IPS DF 6.9 (cell line): ENCODE measurements at regions not wholly inside any gene's neighbourhood (a gene's known extent, or its start where the extent isn't known, plus 50 kb on each side); places are given as distances from the start of the nearest gene placed in this dataset.

Source experiments
- DNase-seq: peaks from one replicate; pipeline ENCODE4 v3.0.0-alpha.2; 2013; ENCODE audit warnings: low read depth, low spot score
- H3K27ac ChIP-seq: one replicate; pipeline ENCODE4 v1.5.1; 2013; ENCODE audit warnings: low read length, control low read depth
- H3K27me3 ChIP-seq: 2 replicates; pipeline ENCODE4 v1.6.1; 2013; ENCODE audit warnings: mild to moderate bottlenecking, low read length; ENCODE audit not compliant: control insufficient read depth, insufficient read depth
- H3K36me3 ChIP-seq: 2 replicates; pipeline ENCODE4 v1.6.1; 2013; ENCODE audit warnings: low read length; ENCODE audit not compliant: control insufficient read depth, insufficient read depth
- H3K4me1 ChIP-seq: 2 replicates; pipeline ENCODE4 v1.6.1; 2013; ENCODE audit warnings: low read length; ENCODE audit not compliant: control insufficient read depth, insufficient read depth
- H3K4me3 ChIP-seq: 2 replicates; pipeline ENCODE4 v1.5.1; 2013; ENCODE audit warnings: mild to moderate bottlenecking, low read length
- H3K9me3 ChIP-seq: 2 replicates; pipeline ENCODE4 v1.6.1; 2013; ENCODE audit warnings: low read length, inconsistent platforms; ENCODE audit not compliant: control insufficient read depth, insufficient read depth
- WGBS: extraction: QIAGEN DNeasy Blood & Tissue Kit; methylation state at CpG from one replicate; pipeline ENCODE4 v1.1.7; 2013; ENCODE audit warnings: mixed read lengths, missing lambda C conversion rate; ENCODE audit not compliant: insufficient read length, insufficient coverage; 5-methylcytosine and 5-hydroxymethylcytosine counted together

DNA sequence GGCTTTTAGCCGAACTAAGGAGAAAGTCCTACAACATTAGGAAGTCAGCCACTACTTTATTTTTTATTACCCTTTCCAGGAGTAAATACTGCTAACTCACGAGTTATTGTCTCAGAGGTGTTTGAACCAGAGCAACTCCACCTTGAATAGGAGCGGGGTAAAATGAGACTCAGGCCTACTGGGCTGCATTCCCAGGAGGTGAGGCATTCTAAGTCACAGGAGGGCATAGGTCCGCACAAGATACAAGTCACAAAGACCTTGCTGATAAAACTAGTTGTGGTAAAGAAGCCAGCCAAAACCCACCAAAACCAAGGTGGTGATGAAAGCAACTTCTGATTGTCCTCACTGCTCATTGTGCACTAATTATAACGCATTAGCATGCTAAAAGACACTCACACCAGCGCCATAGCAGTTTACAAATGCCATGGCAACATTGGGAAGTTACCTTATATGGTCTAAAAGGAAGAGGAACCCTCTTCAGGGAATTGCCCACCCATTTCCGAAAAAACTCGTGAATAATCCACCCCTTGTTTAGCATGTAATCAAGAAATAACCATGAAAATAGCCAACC, 555.9 kb downstream of the IGSF11 start:
- H3K9me3 ChIP-seq = no peaks in the 10 kb centered on the region
- no peak overlapping the region for H3K27ac ChIP-seq

DNA sequence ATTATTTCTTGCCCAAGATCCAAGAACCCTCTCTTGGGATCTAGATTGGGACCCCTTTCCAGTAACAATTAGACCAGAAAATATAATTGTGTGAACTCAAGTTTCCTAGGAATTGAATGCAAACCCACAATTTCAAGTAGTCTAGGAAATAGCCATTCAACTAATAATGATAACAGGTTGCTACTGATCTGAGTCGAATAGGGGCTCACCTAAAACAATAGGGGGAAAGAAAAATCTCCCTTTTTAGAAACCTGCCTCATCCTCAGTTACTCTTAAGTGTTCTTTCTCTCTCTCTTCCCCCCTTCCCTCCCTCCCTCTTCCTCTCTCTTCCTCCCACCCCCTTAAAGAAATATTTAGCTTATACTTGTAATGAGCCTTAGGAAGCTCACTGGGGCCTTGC, 555.3 kb downstream of the IGSF11 start:
- peaks cover 8% of the 10 kb centered on the region; the same call in 1 of the 2 replicates for H3K4me1 ChIP-seq
- H3K27ac ChIP-seq = no peak overlapping the region
- no peak overlapping the region for H3K4me3 ChIP-seq
- no peak for DNase-seq
- H3K27me3 ChIP-seq = no peaks in the 10 kb centered on the region
- no peaks in the 10 kb centered on the region for H3K9me3 ChIP-seq
- H3K36me3 ChIP-seq = no peaks in the 10 kb centered on the region
- no CpG with 5 or more reads among the region's 1 CpG for WGBS

More for the DNA sequence above, 555.9 kb downstream of the IGSF11 start:
- DNase-seq = no peak
- Histone ChIP-seq H3K27me3 (no peaks in the 10 kb centered on the region), H3K4me3 (no peak overlapping the region), H3K4me1 (peaks cover 8% of the 10 kb centered on the region; the same call in 1 of the 2 replicates), H3K36me3 (no peaks in the 10 kb centered on the region)
- WGBS = no CpG with 5 or more reads among the region's 8 CpGs

DNA sequence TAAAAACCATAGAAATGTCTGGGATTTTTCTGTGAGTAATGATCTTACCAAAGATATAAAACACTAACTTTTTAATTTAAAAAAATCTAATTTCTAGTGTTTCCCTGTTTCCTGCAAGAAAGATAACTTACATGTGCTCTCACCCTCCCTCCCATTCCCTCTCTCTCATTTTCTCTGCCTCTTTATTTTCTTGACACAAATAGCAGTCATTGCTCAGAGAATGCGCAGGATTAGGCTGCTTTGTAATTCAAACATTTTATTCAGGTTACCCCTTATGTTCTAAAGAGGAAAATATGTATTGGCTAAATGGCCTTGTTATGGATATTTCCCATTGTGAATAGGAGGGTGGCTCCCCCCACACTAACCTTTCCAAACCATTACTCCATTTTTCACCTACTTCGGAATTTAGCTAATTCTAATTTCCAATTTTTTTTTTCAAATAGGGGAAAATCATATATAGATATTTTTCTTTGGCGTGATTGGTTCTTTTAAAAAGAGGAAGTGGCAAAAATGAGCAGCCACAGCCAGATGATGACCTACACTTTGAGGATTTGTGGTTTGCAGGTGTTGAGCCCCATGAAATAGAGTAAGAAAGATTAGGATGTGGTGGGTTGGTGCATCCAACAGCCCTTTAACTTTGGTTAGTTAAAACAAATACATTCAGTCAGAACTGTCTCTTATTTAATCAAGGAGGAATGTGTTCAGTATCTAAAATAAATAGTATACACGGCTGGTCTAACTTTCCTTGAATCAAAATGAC, 554.4 kb downstream of the IGSF11 start:
- Histone ChIP-seq H3K9me3 (no peaks in the 10 kb centered on the region), H3K4me1 (peaks cover 8% of the 10 kb centered on the region; the same call in 1 of the 2 replicates), H3K27me3 (no peaks in the 10 kb centered on the region), H3K27ac (no peak overlapping the region), H3K4me3 (no peak overlapping the region), H3K36me3 (no peaks in the 10 kb centered on the region)
- no CpG with 5 or more reads among the region's 4 CpGs for WGBS
- no peak for DNase-seq

DNA sequence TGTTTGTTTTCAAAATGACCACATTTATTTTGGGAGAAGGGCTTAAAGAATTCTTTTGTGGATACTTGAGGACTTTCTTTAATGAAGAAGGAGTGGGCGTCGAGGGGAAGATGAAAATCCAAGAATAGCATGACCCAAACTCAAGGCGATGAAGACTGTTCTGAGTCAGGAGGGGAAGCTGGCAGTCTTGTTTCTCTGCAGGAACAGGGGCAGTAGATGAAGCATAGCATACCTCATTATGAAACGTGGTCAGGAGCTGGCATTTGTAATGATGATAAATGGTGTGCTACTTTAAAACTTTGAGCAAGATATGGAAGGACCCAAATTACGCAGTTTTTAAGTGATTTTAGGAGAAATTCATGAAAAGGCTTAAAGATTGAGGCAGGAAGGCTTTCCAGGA, 549.0 kb downstream of the IGSF11 start:
- Histone ChIP-seq H3K9me3 (no peaks in the 10 kb centered on the region), H3K4me3 (no peak overlapping the region), H3K27ac (no peak overlapping the region), H3K27me3 (no peaks in the 10 kb centered on the region), H3K36me3 (no peaks in the 10 kb centered on the region), H3K4me1 (no peaks in the 10 kb centered on the region; the same call in 1 of the 2 replicates)
- no peak for DNase-seq
- whole genome bisulfite sequencing = no CpG with 5 or more reads among the region's 5 CpGs

DNA sequence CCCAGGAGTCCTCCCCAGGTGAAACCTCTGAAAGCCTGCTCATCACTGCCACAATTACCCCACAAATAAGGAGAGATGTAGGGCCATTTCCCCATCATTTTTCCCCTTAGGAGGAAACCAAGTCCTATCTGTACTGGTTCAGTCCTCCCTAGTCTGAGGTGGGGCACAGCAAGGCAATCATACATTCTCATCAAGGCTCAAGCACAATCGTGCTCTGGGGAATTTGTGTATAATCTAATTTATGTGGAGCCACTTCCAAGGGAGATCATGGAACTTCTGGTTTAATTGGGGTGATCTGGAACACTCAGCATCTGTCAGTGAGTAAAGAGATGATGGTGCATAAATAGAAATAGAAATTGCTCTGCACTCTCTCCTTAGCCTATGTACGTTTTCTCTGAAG, 546.9 kb downstream of the IGSF11 start:
- H3K27ac ChIP-seq = no peak overlapping the region
- H3K27me3 ChIP-seq = no peaks in the 10 kb centered on the region
- no peak for DNase-seq
- H3K4me3 ChIP-seq = no peak overlapping the region
- no peaks in the 10 kb centered on the region; the same call in 1 of the 2 replicates for H3K4me1 ChIP-seq
- no peaks in the 10 kb centered on the region for H3K9me3 ChIP-seq
- no peaks in the 10 kb centered on the region for H3K36me3 ChIP-seq
- WGBS = no CpG with 5 or more reads among the region's 2 CpGs

DNA sequence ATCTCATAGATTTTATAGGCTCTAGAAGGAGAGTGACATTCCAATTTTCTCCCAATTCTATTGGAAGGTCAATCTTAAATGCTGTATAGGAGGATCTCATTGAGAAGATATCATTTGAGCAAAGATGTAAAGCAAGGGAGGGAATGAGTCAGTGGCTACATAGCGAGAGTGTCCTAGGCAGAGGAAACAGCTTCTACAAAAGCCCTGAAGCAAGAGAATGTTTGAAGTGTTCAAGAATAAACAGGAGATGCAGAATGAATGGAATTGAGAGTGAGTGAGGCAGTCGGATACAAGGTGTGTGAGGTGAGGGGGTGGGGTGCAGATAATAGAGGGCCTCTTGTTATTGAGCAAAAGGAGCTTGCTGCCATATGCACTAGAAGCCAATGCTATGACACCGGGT, 545.9 kb downstream of the IGSF11 start:
- WGBS = no CpG with 5 or more reads among the region's 3 CpGs

DNA sequence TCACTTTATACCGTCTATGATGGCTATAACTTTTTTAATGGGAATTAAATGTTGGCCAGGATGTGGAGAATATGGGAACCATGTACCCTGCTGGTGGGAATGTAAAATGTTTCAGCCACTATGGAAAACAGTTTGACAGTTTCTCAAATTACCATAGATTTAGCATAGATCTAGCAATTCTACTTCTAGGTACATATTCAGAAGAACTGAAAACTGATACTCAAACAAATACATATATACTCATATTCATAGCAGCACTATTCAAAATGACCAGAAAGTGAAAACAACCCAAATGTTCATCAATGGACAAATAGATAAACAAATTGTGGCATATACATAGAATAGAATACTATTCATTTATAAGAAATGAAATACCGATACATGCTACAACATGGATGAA, 539.4 kb downstream of the IGSF11 start:
- no CpG with 5 or more reads among the region's 2 CpGs for WGBS
- no peak overlapping the region for H3K27ac ChIP-seq
- no peak for DNase-seq
- H3K27me3 ChIP-seq = no peaks in the 10 kb centered on the region
- no peaks in the 10 kb centered on the region for H3K36me3 ChIP-seq
- no peaks in the 10 kb centered on the region for H3K4me1 ChIP-seq
- no peak overlapping the region for H3K4me3 ChIP-seq
- H3K9me3 ChIP-seq = no peaks in the 10 kb centered on the region

More for the DNA sequence above, 545.9 kb downstream of the IGSF11 start:
- H3K9me3 ChIP-seq = no peaks in the 10 kb centered on the region
- no peak for DNase-seq
- H3K27ac ChIP-seq = no peak overlapping the region
- no peak overlapping the region for H3K4me3 ChIP-seq
- no peaks in the 10 kb centered on the region for H3K36me3 ChIP-seq
- no peaks in the 10 kb centered on the region for H3K4me1 ChIP-seq
- no peaks in the 10 kb centered on the region for H3K27me3 ChIP-seq

DNA sequence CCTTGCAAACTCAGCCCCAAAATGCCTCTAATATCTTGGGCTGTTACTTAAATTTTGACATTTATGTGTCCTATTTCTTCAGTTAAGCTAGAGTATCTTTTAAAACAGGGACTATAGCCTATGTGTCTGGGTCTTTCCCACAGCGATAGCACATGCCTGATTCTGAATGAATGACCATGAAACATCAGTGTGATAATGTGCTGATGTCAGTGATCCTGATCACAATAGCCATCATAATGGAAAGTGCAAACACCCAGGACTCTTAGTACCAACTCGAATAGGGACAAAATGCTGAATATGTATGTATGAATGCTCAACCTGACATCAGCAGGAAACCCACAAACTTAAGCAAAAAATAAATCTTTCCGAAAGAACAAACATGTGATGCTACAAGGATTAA, 537.4 kb downstream of the IGSF11 start:
- Histone ChIP-seq H3K27ac (no peak overlapping the region), H3K9me3 (no peaks in the 10 kb centered on the region), H3K27me3 (no peaks in the 10 kb centered on the region), H3K4me1 (peaks cover 2% of the 10 kb centered on the region; the same call in 1 of the 2 replicates), H3K4me3 (no peak overlapping the region), H3K36me3 (no peaks in the 10 kb centered on the region)
- no peak for DNase-seq
- no CpG with 5 or more reads among the region's 3 CpGs for WGBS

DNA sequence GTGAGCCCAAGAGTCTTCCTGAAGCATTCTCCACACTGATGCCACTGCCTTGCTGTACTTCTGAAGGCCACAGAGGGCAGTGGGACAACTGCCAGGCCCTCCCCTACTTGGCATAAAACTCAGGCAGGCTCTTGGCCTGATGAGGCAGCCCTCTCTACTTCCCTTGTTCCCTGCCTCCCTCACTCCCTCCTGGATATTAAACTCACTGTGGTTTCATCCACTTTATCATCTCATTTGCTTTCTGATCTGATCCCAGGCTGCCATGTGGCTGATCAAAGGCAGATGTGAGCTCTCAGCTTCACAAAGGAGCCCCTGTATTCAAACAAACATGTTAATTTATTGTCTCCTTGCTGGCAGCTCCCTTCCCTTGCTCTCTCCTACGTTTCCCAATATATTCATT, 533.5 kb downstream of the IGSF11 start:
- H3K27me3 ChIP-seq = no peaks in the 10 kb centered on the region
- no CpG with 5 or more reads among the region's 1 CpG for WGBS
- H3K9me3 ChIP-seq = no peaks in the 10 kb centered on the region
- no peak overlapping the region for H3K4me3 ChIP-seq
- no peak for DNase-seq
- no peak overlapping the region for H3K27ac ChIP-seq
- H3K4me1 ChIP-seq = peaks cover 2% of the 10 kb centered on the region; the same call in 1 of the 2 replicates
- H3K36me3 ChIP-seq = no peaks in the 10 kb centered on the region

DNA sequence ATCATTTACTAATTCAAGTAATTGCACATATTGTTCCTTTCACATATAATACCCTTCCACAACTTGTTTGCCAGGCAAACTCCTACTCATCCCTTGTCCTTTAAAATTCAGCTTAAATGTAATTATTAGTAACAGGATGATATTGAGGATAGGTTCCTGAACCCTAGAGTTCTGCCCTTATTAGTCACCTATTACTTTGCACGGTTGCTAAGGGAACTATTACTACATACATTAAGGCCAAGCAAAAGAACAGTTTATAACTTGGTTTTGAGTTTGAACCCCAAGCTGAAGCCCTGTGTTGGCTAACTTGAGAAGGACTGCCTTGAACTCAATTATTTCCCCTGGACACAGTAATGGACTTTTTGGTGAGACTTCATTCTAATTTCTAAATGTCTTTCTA, 529.7 kb downstream of the IGSF11 start:
- DNase-seq = no peak
- no peaks in the 10 kb centered on the region for H3K27me3 ChIP-seq
- no peak overlapping the region for H3K4me3 ChIP-seq
- WGBS = no CpG with 5 or more reads among the region's 1 CpG
- H3K27ac ChIP-seq = no peak overlapping the region
- peaks cover 2% of the 10 kb centered on the region; the same call in 1 of the 2 replicates for H3K4me1 ChIP-seq
- no peaks in the 10 kb centered on the region; the same call in 1 of the 2 replicates for H3K9me3 ChIP-seq
- no peaks in the 10 kb centered on the region for H3K36me3 ChIP-seq
